NCI-H748 (cell line): ENCODE measurements at regions not wholly inside any gene's neighbourhood (a gene's known extent, or its start where the extent isn't known, plus 50 kb on each side); places are given as distances from the start of the nearest gene placed in this dataset.

ENCODE experiments used
- DNase-seq: peaks from one replicate; lab custom pipeline; 2025; ENCODE audit not compliant: unreplicated experiment; lab: John Stamatoyannopoulos, UW

- DNase-seq, result no peak
These were observed 340.3 kb upstream of the CD180 start for GRCh38 chr5:67536866-67537265.

GRCh38 chr5:67530609-67531255 lies 334.1 kb upstream of the CD180 start:
- DNase-seq, result no peak

GRCh38 chr5:67528953-67529352 lies 332.4 kb upstream of the CD180 start:
- DNase-seq, result no peak

GRCh38 chr5:67526793-67527192 lies 330.2 kb upstream of the CD180 start:
- no peak for DNase-seq

- peak; percentile 91 for DNase-seq
These were observed 323.7 kb upstream of the CD180 start for GRCh38 chr5:67520161-67520908.

GRCh38 chr5:67518227-67518626 lies 321.6 kb upstream of the CD180 start:
- no peak for DNase-seq

GRCh38 chr5:67516948-67517565 lies 320.5 kb upstream of the CD180 start:
- no peak for DNase-seq

- no peak for DNase-seq
These were observed 319.2 kb upstream of the CD180 start for GRCh38 chr5:67515762-67516161.

- no peak for DNase-seq
These were observed 318.6 kb upstream of the CD180 start for GRCh38 chr5:67515020-67515689.

GRCh38 chr5:67512758-67513157 lies 316.2 kb upstream of the CD180 start:
- no peak for DNase-seq

- DNase-seq, result no peak
These were observed 315.3 kb upstream of the CD180 start for GRCh38 chr5:67511911-67512310.

- DNase-seq, result no peak
These were observed 313.6 kb upstream of the CD180 start for GRCh38 chr5:67510204-67510603.

GRCh38 chr5:67509402-67510186 lies 313.0 kb upstream of the CD180 start:
- peak; percentile 26 for DNase-seq

GRCh38 chr5:67506241-67506640 lies 309.6 kb upstream of the CD180 start:
- DNase-seq, result no peak

GRCh38 chr5:67502951-67503350 lies 306.4 kb upstream of the CD180 start:
- no peak for DNase-seq

- DNase-seq, result no peak
These were observed 299.5 kb upstream of the CD180 start for GRCh38 chr5:67496051-67496450.

- no peak for DNase-seq
These were observed 298.5 kb upstream of the CD180 start for GRCh38 chr5:67495072-67495471.

- DNase-seq, result peak; percentile 53
These were observed 297.7 kb upstream of the CD180 start for GRCh38 chr5:67494186-67494855.

- peak; percentile 84 for DNase-seq
These were observed 297.1 kb upstream of the CD180 start for GRCh38 chr5:67493676-67494075.

GRCh38 chr5:67490543-67491321 lies 294.1 kb upstream of the CD180 start:
- DNase-seq, result no peak
